ENCODE measurements at regions not wholly inside any gene's neighbourhood (a gene's known extent, or its start where the extent isn't known, plus 50 kb on each side); places are given as distances from the start of the nearest gene placed in this dataset.

DNA sequence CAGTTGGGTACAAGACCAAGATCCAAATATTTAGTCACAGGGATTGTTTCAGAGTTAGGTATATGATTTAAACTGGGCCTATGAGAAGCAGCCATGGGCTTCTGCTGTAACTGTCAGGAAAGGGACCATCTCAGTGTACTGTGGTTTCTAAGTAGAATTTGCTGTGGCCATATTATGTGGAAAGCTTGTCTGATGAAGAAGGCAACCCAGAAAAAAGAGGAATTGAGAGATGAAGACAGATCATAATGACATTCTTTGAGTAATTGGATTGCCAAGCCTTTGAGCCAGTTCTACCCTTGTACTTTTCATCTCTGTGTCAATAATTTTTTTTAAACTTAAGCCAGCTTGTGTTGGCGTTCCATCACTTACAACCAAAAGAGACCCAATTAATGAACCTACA, 259.6 kb downstream of the NUP35 start (continued):
- TF ChIP-seq ZNF114 (CRISPR knock-in tag; IDR thresholded peaks at IDR 0.05) (no peak), ZNF331 (CRISPR knock-in tag; IDR thresholded peaks at IDR 0.05; ENCODE audit: low read depth) (no peak), STAT1 (IDR thresholded peaks at IDR 0.05; ENCODE audit: unreplicated experiment) (no peak)

DNA sequence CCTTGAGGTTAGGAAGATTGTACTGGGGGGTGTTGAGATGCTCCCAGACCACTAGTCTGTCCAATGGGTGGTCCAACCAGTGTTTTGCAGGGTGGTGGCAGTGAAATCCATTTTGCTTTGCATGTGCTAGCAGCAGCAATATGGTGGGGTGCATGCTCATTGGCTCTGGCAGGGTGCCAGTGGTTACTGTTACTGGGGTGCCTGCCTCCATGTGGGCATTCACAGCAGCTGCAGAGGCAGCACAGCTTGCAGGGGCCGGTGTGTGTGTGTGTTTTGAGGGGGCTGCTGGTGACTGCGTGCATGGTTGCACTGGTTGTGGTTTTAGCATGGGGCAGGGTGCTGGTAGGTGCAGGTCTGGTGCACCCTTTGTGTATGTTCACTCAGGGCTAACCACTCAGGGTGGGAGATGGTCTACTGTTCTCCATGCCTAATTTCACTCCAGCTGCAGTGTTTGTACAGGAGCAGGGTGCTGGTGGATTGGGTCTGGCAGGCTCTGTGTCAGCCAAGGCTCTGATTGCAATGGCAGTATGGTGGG, 265.4 kb downstream of the NUP35 start:
- Mint-ChIP-seq H3K4me3 (no peak overlapping the region), H3K36me3 (ENCODE audit: low read depth) (peaks cover 23% of the 10 kb centered on the region), H3K9me3 (peaks cover 31% of the 10 kb centered on the region), H3K4me1 (no peaks in the 10 kb centered on the region), H3K27me3 (ENCODE audit: insufficient read depth, low read depth, poor library complexity) (peaks cover 12% of the 10 kb centered on the region), H3K27ac (no peak overlapping the region)
- H3K36me3 ChIP-seq (ENCODE audit: insufficient read depth) = 0 out of 2 replicates have a peak, but pooled peaks cover 3% of the 10 kb centered on the region
- ATAC-seq (no peak), DNase-seq (ENCODE audit: low spot score) (no peak)
- H3K4me3 ChIP-seq = no peak overlapping the region
- no peak overlapping the region for H2AFZ ChIP-seq
- H3K9me2 ChIP-seq (ENCODE audit: insufficient read depth) = peaks cover 8% of the 10 kb centered on the region; the same call in 1 of the 2 replicates
- H4K20me1 ChIP-seq (replicated peaks; ENCODE audit: insufficient read depth) = no peaks in the 10 kb centered on the region
- H3K4me1 ChIP-seq (ENCODE audit: insufficient read depth) = no peaks in the 10 kb centered on the region
- H3K27ac ChIP-seq (ENCODE audit: low read depth) = no peak overlapping the region
- TF ChIP-seq, protein P1, sequence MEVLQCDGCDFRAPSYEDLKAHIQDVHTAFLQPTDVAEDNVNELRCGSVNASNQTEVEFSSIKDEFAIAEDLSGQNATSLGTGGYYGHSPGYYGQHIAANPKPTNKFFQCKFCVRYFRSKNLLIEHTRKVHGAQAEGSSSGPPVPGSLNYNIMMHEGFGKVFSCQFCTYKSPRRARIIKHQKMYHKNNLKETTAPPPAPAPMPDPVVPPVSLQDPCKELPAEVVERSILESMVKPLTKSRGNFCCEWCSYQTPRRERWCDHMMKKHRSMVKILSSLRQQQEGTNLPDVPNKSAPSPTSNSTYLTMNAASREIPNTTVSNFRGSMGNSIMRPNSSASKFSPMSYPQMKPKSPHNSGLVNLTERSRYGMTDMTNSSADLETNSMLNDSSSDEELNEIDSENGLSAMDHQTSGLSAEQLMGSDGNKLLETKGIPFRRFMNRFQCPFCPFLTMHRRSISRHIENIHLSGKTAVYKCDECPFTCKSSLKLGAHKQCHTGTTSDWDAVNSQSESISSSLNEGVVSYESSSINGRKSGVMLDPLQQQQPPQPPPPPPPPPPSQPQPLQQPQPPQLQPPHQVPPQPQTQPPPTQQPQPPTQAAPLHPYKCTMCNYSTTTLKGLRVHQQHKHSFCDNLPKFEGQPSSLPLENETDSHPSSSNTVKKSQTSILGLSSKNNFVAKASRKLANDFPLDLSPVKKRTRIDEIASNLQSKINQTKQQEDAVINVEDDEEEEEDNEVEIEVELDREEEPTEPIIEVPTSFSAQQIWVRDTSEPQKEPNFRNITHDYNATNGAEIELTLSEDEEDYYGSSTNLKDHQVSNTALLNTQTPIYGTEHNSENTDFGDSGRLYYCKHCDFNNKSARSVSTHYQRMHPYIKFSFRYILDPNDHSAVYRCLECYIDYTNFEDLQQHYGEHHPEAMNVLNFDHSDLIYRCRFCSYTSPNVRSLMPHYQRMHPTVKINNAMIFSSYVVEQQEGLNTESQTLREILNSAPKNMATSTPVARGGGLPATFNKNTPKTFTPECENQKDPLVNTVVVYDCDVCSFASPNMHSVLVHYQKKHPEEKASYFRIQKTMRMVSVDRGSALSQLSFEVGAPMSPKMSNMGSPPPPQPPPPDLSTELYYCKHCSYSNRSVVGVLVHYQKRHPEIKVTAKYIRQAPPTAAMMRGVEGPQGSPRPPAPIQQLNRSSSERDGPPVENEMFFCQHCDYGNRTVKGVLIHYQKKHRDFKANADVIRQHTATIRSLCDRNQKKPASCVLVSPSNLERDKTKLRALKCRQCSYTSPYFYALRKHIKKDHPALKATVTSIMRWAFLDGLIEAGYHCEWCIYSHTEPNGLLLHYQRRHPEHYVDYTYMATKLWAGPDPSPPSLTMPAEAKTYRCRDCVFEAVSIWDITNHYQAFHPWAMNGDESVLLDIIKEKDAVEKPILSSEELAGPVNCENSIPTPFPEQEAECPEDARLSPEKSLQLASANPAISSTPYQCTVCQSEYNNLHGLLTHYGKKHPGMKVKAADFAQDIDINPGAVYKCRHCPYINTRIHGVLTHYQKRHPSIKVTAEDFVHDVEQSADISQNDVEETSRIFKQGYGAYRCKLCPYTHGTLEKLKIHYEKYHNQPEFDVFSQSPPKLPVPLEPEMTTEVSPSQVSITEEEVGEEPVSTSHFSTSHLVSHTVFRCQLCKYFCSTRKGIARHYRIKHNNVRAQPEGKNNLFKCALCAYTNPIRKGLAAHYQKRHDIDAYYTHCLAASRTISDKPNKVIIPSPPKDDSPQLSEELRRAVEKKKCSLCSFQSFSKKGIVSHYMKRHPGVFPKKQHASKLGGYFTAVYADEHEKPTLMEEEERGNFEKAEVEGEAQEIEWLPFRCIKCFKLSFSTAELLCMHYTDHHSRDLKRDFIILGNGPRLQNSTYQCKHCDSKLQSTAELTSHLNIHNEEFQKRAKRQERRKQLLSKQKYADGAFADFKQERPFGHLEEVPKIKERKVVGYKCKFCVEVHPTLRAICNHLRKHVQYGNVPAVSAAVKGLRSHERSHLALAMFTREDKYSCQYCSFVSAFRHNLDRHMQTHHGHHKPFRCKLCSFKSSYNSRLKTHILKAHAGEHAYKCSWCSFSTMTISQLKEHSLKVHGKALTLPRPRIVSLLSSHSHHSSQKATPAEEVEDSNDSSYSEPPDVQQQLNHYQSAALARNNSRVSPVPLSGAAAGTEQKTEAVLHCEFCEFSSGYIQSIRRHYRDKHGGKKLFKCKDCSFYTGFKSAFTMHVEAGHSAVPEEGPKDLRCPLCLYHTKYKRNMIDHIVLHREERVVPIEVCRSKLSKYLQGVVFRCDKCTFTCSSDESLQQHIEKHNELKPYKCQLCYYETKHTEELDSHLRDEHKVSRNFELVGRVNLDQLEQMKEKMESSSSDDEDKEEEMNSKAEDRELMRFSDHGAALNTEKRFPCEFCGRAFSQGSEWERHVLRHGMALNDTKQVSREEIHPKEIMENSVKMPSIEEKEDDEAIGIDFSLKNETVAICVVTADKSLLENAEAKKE (CRISPR knock-in tag; IDR thresholded peaks at IDR 0.05) = no peak
- TF ChIP-seq EZH2phosphoT487 (IDR thresholded peaks at IDR 0.05; ENCODE audit: unreplicated experiment) = no peak
- no peak for TF ChIP-seq EZH2 (IDR thresholded peaks at IDR 0.05; ENCODE audit: low read depth, unreplicated experiment)
- no peak for TF ChIP-seq ZNF114 (CRISPR knock-in tag; IDR thresholded peaks at IDR 0.05)
- no peak for TF ChIP-seq STAT1 (IDR thresholded peaks at IDR 0.05; ENCODE audit: unreplicated experiment)
- no peak for TF ChIP-seq ZNF331 (CRISPR knock-in tag; IDR thresholded peaks at IDR 0.05; ENCODE audit: low read depth)
- TF ChIP-seq, protein P2, sequence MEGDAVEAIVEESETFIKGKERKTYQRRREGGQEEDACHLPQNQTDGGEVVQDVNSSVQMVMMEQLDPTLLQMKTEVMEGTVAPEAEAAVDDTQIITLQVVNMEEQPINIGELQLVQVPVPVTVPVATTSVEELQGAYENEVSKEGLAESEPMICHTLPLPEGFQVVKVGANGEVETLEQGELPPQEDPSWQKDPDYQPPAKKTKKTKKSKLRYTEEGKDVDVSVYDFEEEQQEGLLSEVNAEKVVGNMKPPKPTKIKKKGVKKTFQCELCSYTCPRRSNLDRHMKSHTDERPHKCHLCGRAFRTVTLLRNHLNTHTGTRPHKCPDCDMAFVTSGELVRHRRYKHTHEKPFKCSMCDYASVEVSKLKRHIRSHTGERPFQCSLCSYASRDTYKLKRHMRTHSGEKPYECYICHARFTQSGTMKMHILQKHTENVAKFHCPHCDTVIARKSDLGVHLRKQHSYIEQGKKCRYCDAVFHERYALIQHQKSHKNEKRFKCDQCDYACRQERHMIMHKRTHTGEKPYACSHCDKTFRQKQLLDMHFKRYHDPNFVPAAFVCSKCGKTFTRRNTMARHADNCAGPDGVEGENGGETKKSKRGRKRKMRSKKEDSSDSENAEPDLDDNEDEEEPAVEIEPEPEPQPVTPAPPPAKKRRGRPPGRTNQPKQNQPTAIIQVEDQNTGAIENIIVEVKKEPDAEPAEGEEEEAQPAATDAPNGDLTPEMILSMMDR (conservative IDR thresholded peaks at IDR 0.05; ENCODE audit: low read depth in 2 of 2) = no peak
- no peak for TF ChIP-seq POLR2AphosphoS5 (IDR thresholded peaks at IDR 0.05; ENCODE audit: low read depth)
- TF ChIP-seq CREB1 (CRISPR knock-in tag; IDR thresholded peaks at IDR 0.05; ENCODE audit: low read depth) = no peak
- TF ChIP-seq, protein P3, sequence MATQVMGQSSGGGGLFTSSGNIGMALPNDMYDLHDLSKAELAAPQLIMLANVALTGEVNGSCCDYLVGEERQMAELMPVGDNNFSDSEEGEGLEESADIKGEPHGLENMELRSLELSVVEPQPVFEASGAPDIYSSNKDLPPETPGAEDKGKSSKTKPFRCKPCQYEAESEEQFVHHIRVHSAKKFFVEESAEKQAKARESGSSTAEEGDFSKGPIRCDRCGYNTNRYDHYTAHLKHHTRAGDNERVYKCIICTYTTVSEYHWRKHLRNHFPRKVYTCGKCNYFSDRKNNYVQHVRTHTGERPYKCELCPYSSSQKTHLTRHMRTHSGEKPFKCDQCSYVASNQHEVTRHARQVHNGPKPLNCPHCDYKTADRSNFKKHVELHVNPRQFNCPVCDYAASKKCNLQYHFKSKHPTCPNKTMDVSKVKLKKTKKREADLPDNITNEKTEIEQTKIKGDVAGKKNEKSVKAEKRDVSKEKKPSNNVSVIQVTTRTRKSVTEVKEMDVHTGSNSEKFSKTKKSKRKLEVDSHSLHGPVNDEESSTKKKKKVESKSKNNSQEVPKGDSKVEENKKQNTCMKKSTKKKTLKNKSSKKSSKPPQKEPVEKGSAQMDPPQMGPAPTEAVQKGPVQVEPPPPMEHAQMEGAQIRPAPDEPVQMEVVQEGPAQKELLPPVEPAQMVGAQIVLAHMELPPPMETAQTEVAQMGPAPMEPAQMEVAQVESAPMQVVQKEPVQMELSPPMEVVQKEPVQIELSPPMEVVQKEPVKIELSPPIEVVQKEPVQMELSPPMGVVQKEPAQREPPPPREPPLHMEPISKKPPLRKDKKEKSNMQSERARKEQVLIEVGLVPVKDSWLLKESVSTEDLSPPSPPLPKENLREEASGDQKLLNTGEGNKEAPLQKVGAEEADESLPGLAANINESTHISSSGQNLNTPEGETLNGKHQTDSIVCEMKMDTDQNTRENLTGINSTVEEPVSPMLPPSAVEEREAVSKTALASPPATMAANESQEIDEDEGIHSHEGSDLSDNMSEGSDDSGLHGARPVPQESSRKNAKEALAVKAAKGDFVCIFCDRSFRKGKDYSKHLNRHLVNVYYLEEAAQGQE (IDR thresholded peaks at IDR 0.05; ENCODE audit: unreplicated experiment) = no peak
- no peak for TF ChIP-seq NANOG (IDR thresholded peaks at IDR 0.05; ENCODE audit: borderline replicate concordance)
- TF ChIP-seq JUNB (IDR thresholded peaks at IDR 0.05; ENCODE audit: unreplicated experiment) = no peak
- TF ChIP-seq, protein P4, sequence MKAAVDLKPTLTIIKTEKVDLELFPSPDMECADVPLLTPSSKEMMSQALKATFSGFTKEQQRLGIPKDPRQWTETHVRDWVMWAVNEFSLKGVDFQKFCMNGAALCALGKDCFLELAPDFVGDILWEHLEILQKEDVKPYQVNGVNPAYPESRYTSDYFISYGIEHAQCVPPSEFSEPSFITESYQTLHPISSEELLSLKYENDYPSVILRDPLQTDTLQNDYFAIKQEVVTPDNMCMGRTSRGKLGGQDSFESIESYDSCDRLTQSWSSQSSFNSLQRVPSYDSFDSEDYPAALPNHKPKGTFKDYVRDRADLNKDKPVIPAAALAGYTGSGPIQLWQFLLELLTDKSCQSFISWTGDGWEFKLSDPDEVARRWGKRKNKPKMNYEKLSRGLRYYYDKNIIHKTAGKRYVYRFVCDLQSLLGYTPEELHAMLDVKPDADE (IDR thresholded peaks at IDR 0.05) = no peak
- H3K27me3 ChIP-seq (ENCODE audit: insufficient read depth) = no peaks in the 10 kb centered on the region
- H3K4me2 ChIP-seq = no peak overlapping the region
- H3K79me2 ChIP-seq (replicated peaks; ENCODE audit: insufficient read depth) = no peaks in the 10 kb centered on the region
- H3F3A ChIP-seq (replicated peaks; ENCODE audit: low read depth) = no peaks in the 10 kb centered on the region

Data from GM23338 (cell line).